SK-N-SH (cell line): ENCODE measurements at regions not wholly inside any gene's neighbourhood (a gene's known extent, or its start where the extent isn't known, plus 50 kb on each side); places are given as distances from the start of the nearest gene placed in this dataset.

ENCODE experiments used
- CTCF ChIP-seq: fragments of 200-600 bp; sonication (generic); IDR thresholded peaks from 2 replicates; pipeline ENCODE4 v1.6.1; 2017; ENCODE audit warnings: antibody characterized with exemption, mild to moderate bottlenecking, moderate library complexity
- GABPA ChIP-seq: IDR thresholded peaks from 2 replicates; pipeline ENCODE4 v1.4.0; 2012; ENCODE audit warnings: low read depth, mild to moderate bottlenecking
- TAF1 ChIP-seq: IDR thresholded peaks from 2 replicates; pipeline ENCODE4 v1.6.1; 2012; ENCODE audit warnings: low read depth, mild to moderate bottlenecking, low read length, moderate library complexity, borderline replicate concordance
- TEAD4 ChIP-seq: IDR thresholded peaks from 2 replicates; pipeline ENCODE4 v1.4.0; 2012; ENCODE audit warnings: mild to moderate bottlenecking, borderline replicate concordance; ENCODE audit not compliant: insufficient read depth
- ZBTB33 ChIP-seq: IDR thresholded peaks from 2 replicates; pipeline ENCODE4 v1.4.0; 2012; ENCODE audit warnings: low read depth, borderline replicate concordance

- TF ChIP-seq TAF1: no peak
- no peak for TF ChIP-seq ZBTB33
- TF ChIP-seq GABPA: no peak
- no peak for TF ChIP-seq CTCF
- no peak for TF ChIP-seq TEAD4
These were observed 81.5 kb upstream of the ARL4C start for GRCh38 chr2:234578389-234578788.
